GM23338 (cell line): ENCODE measurements at regions not wholly inside any gene's neighbourhood (a gene's known extent, or its start where the extent isn't known, plus 50 kb on each side); places are given as distances from the start of the nearest gene placed in this dataset.

Source experiments
- CTCF ChIP-seq, 2 experiments: fragments of 200-600 bp in 1 of 2; sonication (generic) in 1 of 2; conservative IDR thresholded peaks; 2 replicates each; pipeline versions ENCODE4 v1.5.1 to v1.6.1; 2016 to 2017; ENCODE audit warnings: antibody characterized with exemption in 2 of 2, low read depth in 2 of 2, mild to moderate bottlenecking in 2 of 2, moderate library complexity in 1 of 2
- EZH2 ChIP-seq: fragments of 200-600 bp; sonication (generic); IDR thresholded peaks from one replicate; pipeline ENCODE4 v1.8.0; 2017; ENCODE audit warnings: antibody characterized with exemption, mild to moderate bottlenecking, low read depth; ENCODE audit not compliant: unreplicated experiment
- POLR2AphosphoS5 ChIP-seq: IDR thresholded peaks from 2 replicates; pipeline ENCODE4 v1.6.1; 2016; ENCODE audit warnings: antibody characterized with exemption, low read depth
- REST ChIP-seq: IDR thresholded peaks from one replicate; pipeline ENCODE4 v1.6.1; 2018; ENCODE audit warnings: antibody characterized with exemption; ENCODE audit not compliant: unreplicated experiment

DNA sequence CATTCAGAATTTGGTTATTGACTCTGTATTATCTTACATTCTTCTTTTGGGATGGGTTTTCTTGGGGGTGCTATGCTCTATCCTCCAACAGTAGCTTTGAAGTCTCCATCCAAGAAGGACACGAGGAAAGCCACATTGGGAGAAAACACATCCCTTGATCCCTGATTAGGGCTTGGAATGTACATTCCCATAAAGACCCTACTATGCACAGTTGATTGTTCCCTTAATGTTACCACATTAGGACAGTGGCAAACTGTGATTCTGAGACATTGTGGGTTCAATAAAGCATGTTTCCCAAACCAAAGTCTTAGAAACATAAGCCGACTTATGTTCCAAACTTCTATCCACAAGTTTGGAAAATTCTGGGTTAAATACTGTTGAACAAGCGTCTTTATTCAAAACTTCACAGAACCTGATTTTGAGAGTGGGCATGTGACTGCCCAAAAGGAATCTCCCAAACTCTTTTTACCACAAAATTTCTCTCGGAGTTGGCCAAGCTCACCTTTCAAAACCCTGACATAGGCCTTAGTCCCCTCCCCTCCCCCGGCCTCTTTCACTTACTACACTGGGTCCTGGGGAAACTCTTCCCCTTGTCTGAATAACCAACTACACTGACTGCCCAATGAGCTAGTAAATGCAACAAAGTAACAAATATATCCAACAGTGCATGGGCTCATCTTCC is 177.0 kb upstream of the KAZN start:
- no peak for TF ChIP-seq EZH2
- no peak for TF ChIP-seq CTCF (conservative IDR thresholded peaks at IDR 0.05; ENCODE audit: low read depth in 2 of 2)
- TF ChIP-seq REST = no peak
- TF ChIP-seq POLR2AphosphoS5 = no peak
